Breast epithelium (tissue), 4 donors: ENCODE measurements at regions not wholly inside any gene's neighbourhood (a gene's known extent, or its start where the extent isn't known, plus 50 kb on each side); places are given as distances from the start of the nearest gene placed in this dataset.

Experiments
- DNase-seq, 2 donors: peaks; one replicate each; pipeline ENCODE4 v3.0.0-alpha.2; 2019; ENCODE audit warnings: low spot score in 2 of 2
- H3K27ac ChIP-seq, 2 donors: fragments of 200-600 bp; sonication (generic) in 1 of 2; one replicate each; pipeline ENCODE4 v1.5.1; 2016 to 2019; ENCODE audit warnings: mild to moderate bottlenecking in 1 of 2
- H3K27me3 ChIP-seq, 2 donors: fragments of 200-600 bp; sonication (generic) in 1 of 2; one replicate each; pipeline versions ENCODE4 v1.5.1 to v1.6.0; 2017 to 2019; ENCODE audit warnings: control low read depth in 1 of 2, mild to moderate bottlenecking in 1 of 2
- H3K36me3 ChIP-seq: fragments of 200-600 bp; one replicate; pipeline ENCODE4 v1.5.1; 2019
- H3K4me1 ChIP-seq, 2 donors: fragments of 200-600 bp; sonication (generic); one replicate each; pipeline ENCODE4 v1.5.1; 2016 to 2019; ENCODE audit warnings: control low read depth in 1 of 2
- H3K4me3 ChIP-seq, 3 donors: fragments of 200-600 bp; sonication (generic); 1 replicate in 2 of 3; 2 replicates in 1 of 3; pipeline ENCODE4 v1.5.1; 2016 to 2019; ENCODE audit warnings: mild to moderate bottlenecking in 3 of 3, moderate library complexity in 2 of 3
- H3K9me3 ChIP-seq, 2 donors: fragments of 200-600 bp; sonication (generic) in 1 of 2; one replicate each; pipeline ENCODE4 v1.5.1; 2016 to 2019; ENCODE audit warnings: control low read depth in 1 of 2
- POLR2A ChIP-seq: fragments of 450-650 bp; IDR thresholded peaks from one replicate; pipeline ENCODE4 v1.6.1; 2016; ENCODE audit warnings: antibody characterized with exemption, mild to moderate bottlenecking, moderate library complexity
- POLR2AphosphoS5 ChIP-seq, 3 donors: sonication (generic); formaldehyde crosslinking; IDR thresholded peaks; one replicate each; pipeline ENCODE4 v1.6.1; 2017; ENCODE audit warnings: antibody characterized with exemption in 3 of 3
- intact Hi-C: fragments of 100-400 bp; cut with DNase I; formaldehyde crosslinking; loops from one replicate; pipeline ENCODE4 v1.15.1; 2023; ENCODE audit warnings: low total_unique reads
- TF ChIP-seq, protein P1 (sequence below), 3 donors: fragments of 450-650 bp; IDR thresholded peaks; one replicate each; pipeline ENCODE4 v1.5.1; 2016 to 2017; ENCODE audit warnings: antibody characterized with exemption in 3 of 3, mild to moderate bottlenecking in 3 of 3, moderate library complexity in 3 of 3

DNA sequence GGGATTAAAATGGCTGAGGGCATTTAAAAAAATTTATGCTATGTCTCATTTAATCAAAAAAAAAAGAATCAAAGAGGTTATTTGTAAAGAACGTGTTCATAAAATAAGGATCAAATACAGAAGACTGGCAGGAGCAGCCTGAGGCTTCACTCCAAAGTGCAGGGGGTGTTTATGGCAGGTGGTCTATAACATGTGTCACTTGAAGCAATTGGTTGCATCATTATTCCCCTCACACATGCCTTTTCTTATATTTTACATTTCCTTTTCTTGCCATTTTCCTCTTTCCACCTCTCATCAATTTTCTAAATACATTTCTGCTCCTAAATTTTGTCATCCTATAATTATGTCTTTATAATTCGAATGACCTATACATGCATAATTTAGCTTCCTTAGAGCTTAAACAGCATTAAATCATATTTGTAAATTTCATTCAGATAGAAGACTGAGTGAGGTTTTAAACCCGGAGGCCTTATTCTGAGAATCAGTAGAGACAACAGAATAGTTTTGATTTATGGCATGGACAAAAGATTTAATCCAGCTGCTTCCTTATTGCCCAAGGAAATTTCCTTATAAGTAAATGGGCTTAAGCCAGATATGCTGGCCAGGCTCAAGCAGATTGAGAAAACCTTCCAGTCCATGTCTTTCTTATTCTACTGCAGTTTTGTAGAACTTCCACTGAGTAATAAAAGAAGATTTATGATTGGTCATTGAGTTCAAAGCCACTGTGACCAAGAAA is 322.8 kb downstream of the TGFB2 start:
- no peak for TF ChIP-seq POLR2A
- no peak for TF ChIP-seq POLR2AphosphoS5 (IDR thresholded peaks at IDR 0.05)
- TF ChIP-seq, protein P1, sequence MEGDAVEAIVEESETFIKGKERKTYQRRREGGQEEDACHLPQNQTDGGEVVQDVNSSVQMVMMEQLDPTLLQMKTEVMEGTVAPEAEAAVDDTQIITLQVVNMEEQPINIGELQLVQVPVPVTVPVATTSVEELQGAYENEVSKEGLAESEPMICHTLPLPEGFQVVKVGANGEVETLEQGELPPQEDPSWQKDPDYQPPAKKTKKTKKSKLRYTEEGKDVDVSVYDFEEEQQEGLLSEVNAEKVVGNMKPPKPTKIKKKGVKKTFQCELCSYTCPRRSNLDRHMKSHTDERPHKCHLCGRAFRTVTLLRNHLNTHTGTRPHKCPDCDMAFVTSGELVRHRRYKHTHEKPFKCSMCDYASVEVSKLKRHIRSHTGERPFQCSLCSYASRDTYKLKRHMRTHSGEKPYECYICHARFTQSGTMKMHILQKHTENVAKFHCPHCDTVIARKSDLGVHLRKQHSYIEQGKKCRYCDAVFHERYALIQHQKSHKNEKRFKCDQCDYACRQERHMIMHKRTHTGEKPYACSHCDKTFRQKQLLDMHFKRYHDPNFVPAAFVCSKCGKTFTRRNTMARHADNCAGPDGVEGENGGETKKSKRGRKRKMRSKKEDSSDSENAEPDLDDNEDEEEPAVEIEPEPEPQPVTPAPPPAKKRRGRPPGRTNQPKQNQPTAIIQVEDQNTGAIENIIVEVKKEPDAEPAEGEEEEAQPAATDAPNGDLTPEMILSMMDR (IDR thresholded peaks at IDR 0.05): no peak
- DNase-seq: no peak
- H3K27me3 ChIP-seq: no peaks in the 10 kb centered on the region
- H3K9me3 ChIP-seq: no peaks in the 10 kb centered on the region
- H3K4me3 ChIP-seq: no peak overlapping the region
- H3K27ac ChIP-seq: no peak overlapping the region
- H3K4me1 ChIP-seq: no peaks in the 10 kb centered on the region
- intact Hi-C loops: no loop called here
- H3K36me3 ChIP-seq: no peaks in the 10 kb centered on the region

DNA sequence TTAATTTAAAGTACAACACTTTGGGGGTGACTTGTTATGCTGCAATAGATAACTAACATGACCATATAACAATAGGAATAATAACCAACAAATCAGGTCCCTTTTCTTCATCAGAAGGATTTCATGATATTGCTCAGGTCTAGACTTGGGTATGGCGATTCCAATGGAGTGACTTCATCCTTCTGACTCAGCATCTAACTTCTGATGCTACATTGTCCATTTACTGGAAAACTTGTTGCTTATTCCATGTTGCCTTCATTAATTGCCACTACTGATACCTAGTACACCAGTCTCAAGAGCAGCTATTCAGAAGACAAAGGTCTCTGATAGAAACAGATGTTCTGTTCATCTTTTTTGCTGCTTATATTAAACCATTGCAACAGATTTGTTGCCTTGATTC is 324.3 kb downstream of the TGFB2 start:
- TF ChIP-seq, protein P1 (IDR thresholded peaks at IDR 0.05): no peak
- TF ChIP-seq POLR2AphosphoS5 (IDR thresholded peaks at IDR 0.05) (no peak), POLR2A (no peak)
- Histone ChIP-seq H3K4me3 (no peak overlapping the region), H3K9me3 (no peaks in the 10 kb centered on the region), H3K27me3 (no peaks in the 10 kb centered on the region), H3K4me1 (no peaks in the 10 kb centered on the region), H3K27ac (no peak overlapping the region), H3K36me3 (no peaks in the 10 kb centered on the region)
- intact Hi-C loops: no loop called here
- no peak for DNase-seq

DNA sequence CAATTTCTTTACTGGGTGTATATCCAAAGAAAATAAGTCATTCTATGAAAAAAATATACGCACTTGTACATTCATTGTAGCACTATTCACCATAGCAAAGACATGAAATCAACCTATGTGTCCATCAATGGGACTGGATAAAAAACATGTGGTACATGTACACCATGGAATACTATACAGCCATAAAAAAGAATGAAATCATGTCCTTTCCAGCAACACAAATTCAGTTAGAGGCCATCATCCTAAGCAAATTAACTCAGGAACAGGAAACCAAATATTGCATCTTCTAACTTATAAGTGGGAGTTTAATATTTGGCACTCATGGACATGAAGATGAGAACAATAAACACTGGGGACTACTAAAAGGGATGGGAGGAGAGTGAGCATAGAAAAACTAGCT is 325.7 kb downstream of the TGFB2 start:
- Histone ChIP-seq H3K4me3 (no peak overlapping the region), H3K27ac (no peak overlapping the region), H3K9me3 (no peaks in the 10 kb centered on the region), H3K36me3 (no peaks in the 10 kb centered on the region), H3K27me3 (no peaks in the 10 kb centered on the region), H3K4me1 (no peaks in the 10 kb centered on the region)
- intact Hi-C loops: no loop called here
- TF ChIP-seq POLR2AphosphoS5 (IDR thresholded peaks at IDR 0.05): no peak
- TF ChIP-seq, protein P1 (IDR thresholded peaks at IDR 0.05): no peak
- TF ChIP-seq POLR2A: no peak
- DNase-seq: no peak

DNA sequence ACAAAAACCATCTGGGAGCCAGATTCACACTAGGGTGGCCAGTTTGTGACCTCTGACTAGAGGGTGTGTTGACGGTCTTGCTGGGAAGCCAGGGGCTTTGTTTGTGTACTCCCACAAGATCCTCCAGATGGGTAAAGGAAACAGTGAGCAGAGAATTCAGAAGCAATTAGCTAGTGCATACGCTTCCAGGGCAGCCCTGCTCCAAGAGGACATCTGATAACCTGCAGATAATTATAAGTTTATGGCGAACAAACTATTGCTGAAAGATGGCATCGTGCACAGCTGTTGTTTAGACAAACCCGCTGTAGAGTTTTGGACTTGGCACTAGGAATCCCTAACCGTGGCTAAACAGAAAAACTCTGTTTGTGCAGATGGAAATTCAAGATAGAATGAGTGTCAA is 326.4 kb downstream of the TGFB2 start:
- no peak overlapping the region for H3K4me3 ChIP-seq
- no peaks in the 10 kb centered on the region for H3K9me3 ChIP-seq
- no peaks in the 10 kb centered on the region for H3K4me1 ChIP-seq
- no peaks in the 10 kb centered on the region for H3K36me3 ChIP-seq
- TF ChIP-seq, protein P1 (IDR thresholded peaks at IDR 0.05): no peak
- TF ChIP-seq POLR2AphosphoS5 (IDR thresholded peaks at IDR 0.05): no peak
- no peak for DNase-seq
- intact Hi-C loops: no loop called here
- no peak overlapping the region for H3K27ac ChIP-seq
- H3K27me3 ChIP-seq: no peaks in the 10 kb centered on the region

DNA sequence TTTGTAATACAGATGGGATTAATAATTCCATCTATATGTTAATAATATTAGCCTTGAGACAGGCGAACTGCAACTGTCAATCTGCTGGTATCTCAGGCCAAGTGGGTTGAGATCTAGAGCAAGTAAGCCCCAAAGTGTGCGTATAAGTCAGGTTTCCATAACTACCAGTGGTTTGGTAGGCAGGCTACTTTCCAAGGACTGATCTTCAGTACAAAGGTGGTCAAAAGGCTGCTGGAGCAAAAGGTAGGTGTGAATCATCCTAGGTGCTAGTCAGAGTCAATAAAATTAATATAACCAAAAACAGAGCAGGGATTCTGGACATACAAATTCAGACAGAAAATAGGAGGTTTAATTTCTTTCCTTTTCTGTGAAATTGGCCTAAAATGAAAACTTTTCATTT is 328.0 kb downstream of the TGFB2 start:
- Histone ChIP-seq H3K27ac (no peak overlapping the region), H3K4me1 (no peaks in the 10 kb centered on the region), H3K9me3 (no peaks in the 10 kb centered on the region), H3K36me3 (no peaks in the 10 kb centered on the region), H3K4me3 (no peak overlapping the region), H3K27me3 (no peaks in the 10 kb centered on the region)
- no peak for DNase-seq
- intact Hi-C loops: no loop called here
- TF ChIP-seq POLR2A: no peak
- TF ChIP-seq, protein P1 (IDR thresholded peaks at IDR 0.05): no peak
- no peak for TF ChIP-seq POLR2AphosphoS5 (IDR thresholded peaks at IDR 0.05)
